NCI-H2227 (cell line): ENCODE measurements at regions not wholly inside any gene's neighbourhood (a gene's known extent, or its start where the extent isn't known, plus 50 kb on each side); places are given as distances from the start of the nearest gene placed in this dataset.
A peak's percentile ranks its signal among the peaks of the same experiment; 100 is the strongest.

Experiments
- DNase-seq: peaks from one replicate; lab custom pipeline; 2025; ENCODE audit not compliant: unreplicated experiment; lab: John Stamatoyannopoulos, UW

DNA sequence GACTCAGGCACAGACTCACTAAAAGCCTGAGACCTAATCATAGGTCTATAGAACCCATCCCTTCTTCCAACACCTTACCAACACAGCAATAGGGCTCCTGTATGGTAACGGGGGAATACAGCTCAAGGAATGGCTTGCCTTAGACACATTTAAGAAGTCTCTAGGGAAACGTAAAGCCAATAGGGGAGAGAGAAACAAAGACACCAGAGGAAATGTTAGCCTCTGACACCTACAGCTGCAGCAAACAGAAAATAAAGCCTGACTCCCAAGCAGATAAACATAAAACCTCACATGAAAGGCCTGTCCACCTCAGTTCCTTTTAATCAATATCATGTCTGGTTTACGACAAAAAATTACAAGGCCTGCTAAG is 51.1 kb upstream of the NCOA1 start:
- DNase-seq, result no peak

DNA sequence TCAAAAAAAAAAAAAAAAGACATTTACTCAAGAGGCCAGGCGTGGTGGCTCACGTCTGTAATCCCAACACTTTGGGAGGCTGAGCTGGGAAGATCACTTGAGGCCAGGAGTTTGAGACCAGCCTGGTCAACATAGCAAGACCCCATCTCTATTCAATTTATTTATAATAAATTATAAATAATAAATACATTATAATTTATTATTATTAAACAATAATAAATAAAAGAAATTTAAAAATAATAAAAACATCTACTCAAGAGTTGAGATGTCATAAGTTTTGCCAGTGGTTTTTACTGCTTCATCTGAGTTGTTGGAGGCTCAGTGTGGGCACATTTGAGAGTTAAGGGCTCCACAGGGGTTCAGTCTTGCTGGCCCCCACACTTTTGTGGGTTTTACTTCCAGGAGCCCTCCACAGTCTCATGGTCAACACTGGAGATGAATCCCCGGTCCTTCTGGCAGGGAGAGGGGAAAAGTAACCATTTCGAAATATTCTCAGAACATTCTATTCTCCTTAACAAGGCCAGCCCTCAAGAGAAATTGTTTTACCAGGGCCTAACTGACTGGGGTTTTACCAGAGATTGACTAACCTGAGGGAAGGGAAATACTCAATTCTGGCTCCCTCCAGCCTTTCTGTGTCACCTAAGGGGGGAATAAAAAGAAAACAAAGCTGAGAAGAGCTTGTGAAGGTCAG is 51.6 kb upstream of the NCOA1 start:
- no peak for DNase-seq

GRCh38 chr2:24438106-24438505 is 52.9 kb upstream of the NCOA1 start:
- DNase-seq, result no peak

- peak; percentile 31 for DNase-seq
These were observed 55.4 kb upstream of the NCOA1 start for GRCh38 chr2:24435391-24436316.

- no peak for DNase-seq
These were observed 56.5 kb upstream of the NCOA1 start for GRCh38 chr2:24434541-24434940.

GRCh38 chr2:24432735-24433134 is 58.3 kb upstream of the NCOA1 start:
- DNase-seq, result no peak

DNA sequence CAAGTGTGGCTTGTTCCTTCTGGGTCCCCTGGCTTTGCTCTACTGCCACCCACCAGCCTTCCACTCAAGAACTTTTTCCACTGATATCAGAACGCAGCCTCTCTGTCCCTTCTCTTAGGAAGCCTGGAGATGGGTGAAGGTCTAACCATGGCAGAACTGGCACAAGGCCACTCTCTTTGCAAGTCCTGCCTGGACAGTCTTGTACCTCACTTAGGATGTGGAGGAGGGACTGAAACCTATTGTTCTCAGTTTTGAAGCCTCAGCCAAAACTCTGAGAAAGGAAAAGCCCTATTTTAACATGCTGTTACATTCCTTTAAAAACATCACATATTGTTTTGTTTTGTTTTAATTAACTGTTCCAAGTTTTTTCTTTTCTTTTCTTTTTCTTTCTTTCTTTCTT is 58.9 kb upstream of the NCOA1 start:
- no peak for DNase-seq

DNA sequence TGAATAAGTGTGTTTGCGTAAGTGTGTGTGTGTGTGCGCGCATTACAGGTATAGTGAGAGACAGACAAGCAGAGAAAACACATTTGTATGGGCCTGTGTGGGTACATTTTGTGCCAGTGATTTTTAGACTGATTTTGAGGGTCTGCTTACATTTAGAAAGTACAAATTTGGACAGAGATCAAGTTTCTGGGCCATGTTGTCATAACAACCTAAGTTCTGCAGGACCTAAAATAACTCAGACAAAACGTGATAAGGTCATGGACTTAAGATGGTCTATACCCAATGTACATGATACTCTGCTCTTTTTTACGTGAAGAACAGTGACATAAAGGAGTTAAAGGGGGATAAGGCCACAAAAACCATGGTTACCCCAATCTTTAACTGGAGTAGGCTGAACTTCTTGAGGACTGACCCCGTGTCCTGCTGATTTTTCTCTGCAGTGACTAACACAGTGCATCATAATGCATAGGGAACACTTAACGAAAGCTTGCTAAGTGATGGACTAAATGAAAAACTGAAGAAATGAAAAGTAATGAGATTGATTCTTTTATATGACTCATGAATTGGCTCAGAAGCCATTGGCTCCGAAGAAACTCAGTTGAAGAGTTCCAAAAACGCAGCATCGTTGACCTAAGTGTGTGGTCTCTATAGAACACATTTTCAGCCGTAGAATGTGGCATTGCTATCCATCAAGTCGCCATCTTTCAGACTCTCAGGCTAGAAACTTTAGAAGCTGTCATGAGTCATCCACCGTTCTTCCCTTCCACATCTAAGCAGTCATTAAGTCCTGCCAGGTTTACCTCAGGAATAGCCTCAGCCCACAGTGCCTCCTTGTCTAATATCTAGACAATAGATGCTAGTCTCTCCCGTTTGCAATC is 61.6 kb upstream of the NCOA1 start:
- DNase-seq, result no peak

DNA sequence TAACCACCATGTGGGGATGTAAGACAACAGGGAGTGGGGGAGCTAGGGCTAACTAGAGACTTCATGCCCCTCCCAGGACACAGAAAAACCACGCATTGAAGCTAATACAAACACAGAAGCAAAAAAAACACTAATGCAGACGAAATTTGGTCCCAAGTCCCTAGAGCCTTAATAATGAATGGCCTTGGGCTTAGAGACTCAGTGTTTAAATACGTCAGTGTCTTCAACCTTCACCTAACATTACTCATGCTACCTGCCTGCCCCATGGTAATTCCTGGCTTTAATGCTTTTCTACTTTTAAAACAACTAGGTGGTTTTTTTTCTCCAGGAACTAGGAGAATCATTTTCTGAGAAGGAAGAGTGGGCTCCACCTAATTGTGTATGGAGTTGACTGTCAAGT is 64.1 kb upstream of the ITSN2 start:
- no peak for DNase-seq

DNA sequence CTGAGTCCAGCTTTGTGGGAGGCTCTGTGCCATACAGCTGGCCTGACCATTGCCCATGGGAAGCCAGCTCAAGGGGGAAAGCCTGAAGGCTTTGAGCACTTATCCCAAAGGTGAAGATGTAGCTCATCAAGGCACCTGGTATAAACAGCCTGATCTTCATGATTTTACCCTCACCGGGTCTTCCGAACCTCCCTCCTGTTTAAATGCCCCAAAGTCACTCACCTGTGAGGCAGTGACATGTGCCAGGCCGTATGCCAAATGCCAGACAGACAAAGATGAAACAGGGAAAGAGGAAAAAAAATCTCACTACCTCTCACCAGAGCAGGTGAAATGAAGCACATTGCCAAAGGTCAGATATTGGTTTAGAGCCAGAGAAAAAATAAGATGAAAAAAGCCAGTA is 62.8 kb upstream of the ITSN2 start:
- DNase-seq, result no peak

DNA sequence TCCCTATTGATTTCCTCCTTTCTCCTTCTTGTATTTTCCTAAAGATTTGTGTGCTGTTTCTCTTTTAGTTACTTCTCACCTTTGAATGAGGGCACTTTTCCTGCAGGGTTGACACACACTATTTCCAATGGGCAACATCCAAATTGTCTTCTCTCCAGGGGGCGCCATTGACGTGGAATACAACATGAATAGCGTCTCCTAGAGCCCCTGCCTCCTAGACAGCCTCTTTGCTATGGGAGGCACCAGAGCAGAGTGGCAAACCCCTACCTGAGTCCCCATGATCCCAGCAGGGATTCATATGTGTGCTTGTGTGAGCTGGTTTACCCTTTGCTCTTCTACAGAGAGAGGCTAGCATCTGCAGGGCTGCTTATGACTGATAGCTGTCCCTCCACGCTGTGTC is 61.3 kb upstream of the ITSN2 start:
- DNase-seq, result peak; percentile 30

- DNase-seq, result no peak
These were observed 60.0 kb upstream of the ITSN2 start for GRCh38 chr2:24420373-24420772.

DNA sequence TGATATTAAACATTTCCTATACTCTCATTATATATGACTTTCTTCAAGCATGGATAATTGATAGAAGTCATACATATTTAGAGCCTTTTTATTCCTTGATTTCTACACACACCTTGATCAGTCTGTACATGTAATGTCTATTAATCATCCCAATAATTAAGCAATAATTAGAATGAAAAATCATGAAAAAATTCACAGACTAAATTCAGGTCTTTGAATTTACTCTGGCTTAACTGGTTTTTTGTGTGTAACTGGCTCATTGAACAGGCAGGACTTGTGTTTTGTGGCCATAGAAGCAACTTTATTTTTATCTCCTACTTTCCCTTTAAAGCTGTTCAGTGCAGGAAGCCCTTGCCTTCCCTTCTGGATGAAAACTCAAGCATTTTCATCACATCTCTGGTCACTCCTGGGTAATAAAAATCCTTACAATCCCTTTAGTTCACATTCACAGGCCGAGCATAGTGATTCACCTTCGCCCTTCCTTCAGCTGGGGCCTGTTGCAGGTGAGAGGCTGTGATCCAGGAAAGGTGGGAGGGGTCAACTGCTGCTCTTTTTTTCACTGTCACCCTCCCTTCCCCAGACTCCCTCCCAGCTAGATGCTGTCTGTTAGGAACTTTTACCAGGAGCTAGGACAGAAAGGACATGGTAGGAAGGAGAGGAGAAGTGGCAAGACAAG is 58.0 kb upstream of the ITSN2 start:
- no peak for DNase-seq

DNA sequence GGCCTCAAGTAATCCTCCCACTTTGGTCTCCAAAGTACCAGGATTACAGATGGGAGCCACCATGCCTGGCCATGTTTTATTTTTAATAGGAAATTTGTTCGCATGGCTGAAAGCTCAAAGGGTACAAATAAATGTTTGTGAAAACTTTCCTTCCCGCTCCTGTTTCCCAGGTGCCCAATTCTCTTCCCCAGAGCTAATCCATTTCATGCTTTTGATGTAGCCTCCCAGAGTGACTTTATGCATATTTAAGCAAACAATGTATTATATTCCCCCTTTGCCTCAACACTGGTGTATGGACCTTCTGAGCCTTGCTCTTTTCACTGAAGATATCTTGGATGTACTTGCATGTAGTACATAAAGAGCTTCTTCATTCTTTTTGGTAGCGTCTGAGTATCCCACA is 52.5 kb upstream of the ITSN2 start:
- DNase-seq, result no peak

DNA sequence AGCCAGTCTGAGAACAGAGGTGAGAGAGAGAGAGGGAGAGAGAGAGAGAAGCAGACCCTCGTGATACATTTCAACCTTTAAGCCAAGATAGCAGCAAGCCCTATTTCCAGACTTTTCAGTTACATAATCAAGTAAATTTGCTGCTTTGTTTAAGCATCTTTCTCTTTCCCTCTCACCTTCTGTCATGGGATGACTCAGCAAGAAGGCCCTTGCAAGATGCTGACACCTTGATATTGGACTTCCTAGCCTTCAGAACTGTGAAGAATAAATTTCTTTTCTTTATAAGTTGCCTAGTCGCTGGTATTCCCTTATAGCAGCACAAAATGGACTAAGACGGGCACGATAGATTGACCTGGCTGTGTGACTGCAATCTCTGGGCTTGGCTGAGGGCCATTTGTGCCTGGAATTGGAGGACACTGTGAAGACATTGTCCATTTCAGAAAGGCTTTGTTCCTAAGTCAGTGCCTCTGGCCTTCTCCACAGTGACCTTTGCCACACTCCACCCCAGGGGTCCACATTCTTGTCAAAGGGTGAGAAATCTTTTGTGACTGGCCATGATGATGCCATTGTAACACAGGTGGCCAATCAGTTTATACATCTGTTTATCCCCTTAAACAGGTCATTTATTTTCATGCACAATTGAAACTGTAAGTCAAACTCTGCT is 51.3 kb upstream of the ITSN2 start:
- DNase-seq, result no peak

DNA sequence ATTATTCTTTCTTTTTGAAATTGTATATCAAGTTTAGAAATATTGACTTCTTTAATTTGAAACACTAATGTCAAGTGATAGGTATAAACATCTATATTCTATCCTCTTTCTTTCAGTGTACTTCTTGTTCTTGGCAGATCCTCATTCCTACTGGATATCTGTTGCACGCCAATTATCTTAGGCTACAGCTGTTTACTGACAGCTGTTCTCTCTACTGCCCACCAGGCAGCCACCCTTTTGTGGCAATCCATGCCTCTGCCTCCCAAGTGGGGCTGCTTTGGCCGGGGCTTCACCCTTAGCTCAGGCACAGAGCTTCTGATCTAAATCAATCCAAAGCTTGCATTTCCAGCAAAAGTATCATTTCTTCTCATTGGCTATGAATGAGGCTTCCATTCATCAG is 50.6 kb upstream of the ITSN2 start:
- no peak for DNase-seq

DNA sequence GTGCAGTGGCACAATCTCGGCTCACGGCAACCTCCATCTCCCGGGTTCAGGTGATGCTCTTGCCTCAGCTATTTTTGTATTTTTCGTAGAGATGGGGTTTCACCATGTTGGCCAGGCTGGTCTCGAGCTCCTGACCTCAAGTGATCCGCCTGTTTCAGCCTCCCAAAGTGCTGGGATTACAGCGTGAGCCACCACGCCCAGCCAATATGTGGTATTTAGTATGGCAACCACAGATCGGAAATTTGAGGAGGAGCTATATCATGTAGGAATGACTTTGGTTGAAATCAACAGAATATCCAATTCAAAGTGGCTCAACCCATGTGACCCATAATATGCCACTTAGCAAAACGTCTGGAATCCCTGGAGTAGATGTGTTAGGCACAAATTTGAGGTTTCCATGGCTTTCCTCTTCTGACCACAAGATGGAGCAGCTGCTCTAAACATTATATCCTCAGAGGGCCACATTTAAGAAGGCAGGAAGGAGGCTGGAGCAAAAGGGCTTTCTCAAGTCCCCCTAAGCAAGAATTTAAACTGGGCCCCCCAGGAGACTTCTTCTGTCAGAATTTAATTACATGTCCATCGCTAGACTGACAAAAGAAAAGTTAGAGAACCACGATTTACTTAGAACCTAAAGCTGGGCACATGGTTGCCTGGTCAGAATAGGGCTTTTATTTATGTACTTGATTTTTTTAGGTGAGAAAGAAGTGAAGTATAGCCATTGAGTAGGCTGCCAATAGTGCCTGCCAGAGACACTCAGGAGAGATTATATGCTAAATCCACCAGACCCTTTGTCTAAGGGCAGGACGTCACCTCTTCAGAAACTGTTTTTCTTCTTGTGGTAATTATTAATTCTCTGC is 49.6 kb upstream of the ITSN2 start:
- DNase-seq, result peak; percentile 85
